Ovary (tissue), 7 donors: ENCODE measurements at regions not wholly inside any gene's neighbourhood (a gene's known extent, or its start where the extent isn't known, plus 50 kb on each side); places are given as distances from the start of the nearest gene placed in this dataset.

ENCODE experiments used
- DNase-seq, 5 donors: peaks; one replicate each; pipeline ENCODE4 v3.0.0-alpha.2; 2019 to 2020
- H3K27ac ChIP-seq, 2 donors: fragments of 200-600 bp; one replicate each; pipeline versions ENCODE4 v1.5.1 to v1.8.0; 2019 to 2022
- H3K27me3 ChIP-seq: fragments of 200-600 bp; one replicate; pipeline ENCODE4 v1.8.0; 2022
- H3K36me3 ChIP-seq: fragments of 200-600 bp; sonication (generic); one replicate; pipeline ENCODE4 v1.5.1; 2019
- H3K4me1 ChIP-seq: one replicate; pipeline ENCODE4 v1.8.1; 2013; ENCODE audit warnings: mild to moderate bottlenecking, moderate library complexity; ENCODE audit not compliant: insufficient read depth
- H3K4me3 ChIP-seq: fragments of 200-600 bp; sonication (generic); one replicate; pipeline ENCODE4 v1.5.1; 2017
- H3K9me3 ChIP-seq, 2 donors: fragments of 200-600 bp in 1 of 2; sonication (generic) in 1 of 2; one replicate each; pipeline versions ENCODE4 v1.5.1 to v1.8.1; 2013 to 2019; ENCODE audit warnings: mild to moderate bottlenecking in 1 of 2, moderate library complexity in 1 of 2
- CTCF ChIP-seq, 3 donors: fragments of 450-650 bp in 2 of 3; fragments of 200-600 bp in 1 of 3; IDR thresholded peaks; one replicate each; pipeline versions ENCODE4 v1.5.1 to v1.8.0; 2016 to 2022; ENCODE audit warnings: antibody characterized with exemption in 3 of 3, mild to moderate bottlenecking in 1 of 3
- EP300 ChIP-seq: sonication (generic); formaldehyde crosslinking; IDR thresholded peaks from one replicate; pipeline ENCODE4 v1.6.1; 2017; ENCODE audit warnings: antibody characterized with exemption
- POLR2A ChIP-seq: fragments of 450-650 bp; IDR thresholded peaks from one replicate; pipeline ENCODE4 v1.6.1; 2017; ENCODE audit warnings: antibody characterized with exemption, mild to moderate bottlenecking, moderate library complexity
- WGBS, 3 donors: extraction: QIAGEN DNeasy Blood & Tissue Kit in 1 of 3; methylation state at CpG; one replicate each; pipeline versions ENCODE4 v1.1.5 to v1.1.7; 2013 to 2017; 5-methylcytosine and 5-hydroxymethylcytosine counted together
- intact Hi-C, 4 donors: fragments of 100-400 bp; cut with DNase I; formaldehyde crosslinking; loops; one replicate each; pipeline versions ENCODE4 v1.11.0 to v1.15.1; 2022 to 2023
- donor health status: DM: no; HTN: no; CAD: no; lungs with moderate emphysema.
- donor health status: DM: no; HTN: no; CAD: no.
- donor health status: Bipolar disorder and iron deficiency.
- donor health status: DM: no; HTN: no; CAD: no.
- donor health status: DM: yes; HTN: yes; CAD: no.

GRCh38 chr7:85554236-85555178 is 367.7 kb upstream of the SEMA3D start:
- Histone ChIP-seq H3K27ac (no peak overlapping the region), H3K9me3 (no peaks in the 10 kb centered on the region), H3K4me3 (no peak overlapping the region), H3K4me1 (no peaks in the 10 kb centered on the region), H3K36me3 (no peaks in the 10 kb centered on the region), H3K27me3 (no peaks in the 10 kb centered on the region)
- peak in 1 of 3 donors; percentile 54 for TF ChIP-seq CTCF (IDR thresholded peaks at IDR 0.05)
- no peak for TF ChIP-seq EP300
- peak in 1 of 5 donors; percentile 18 for DNase-seq
- intact Hi-C loops = loop anchor here in 1 of 4 donors (5.0 kb wide), 1 partner anchor 512 kb away; no protein-coding TSS in a partner anchor
- WGBS, 3 donors = 58 to 64% (median 59%) methylated on average over 5 of the region's 5 CpGs

- intact Hi-C loops = no loop called here
- no peak for TF ChIP-seq POLR2A
- no peak for TF ChIP-seq EP300
- no peak for TF ChIP-seq CTCF (IDR thresholded peaks at IDR 0.05)
- no peaks in the 10 kb centered on the region for H3K36me3 ChIP-seq
- WGBS, 3 donors = 48 to 67% (median 56%) methylated on average over 3 of the region's 3 CpGs
- no peak overlapping the region for H3K27ac ChIP-seq
- no peak overlapping the region for H3K4me3 ChIP-seq
- no peaks in the 10 kb centered on the region for H3K9me3 ChIP-seq
- H3K27me3 ChIP-seq = no peaks in the 10 kb centered on the region
- DNase-seq = no peak
- no peaks in the 10 kb centered on the region for H3K4me1 ChIP-seq
Measured at GRCh38 chr7:85535974-85536729, 349.3 kb upstream of the SEMA3D start.

- Histone ChIP-seq H3K4me1 (no peaks in the 10 kb centered on the region), H3K36me3 (no peaks in the 10 kb centered on the region), H3K27me3 (no peaks in the 10 kb centered on the region), H3K4me3 (no peak overlapping the region), H3K9me3 (no peaks in the 10 kb centered on the region), H3K27ac (no peak overlapping the region)
- TF ChIP-seq EP300 = no peak
- TF ChIP-seq POLR2A = no peak
- no peak for TF ChIP-seq CTCF (IDR thresholded peaks at IDR 0.05)
- WGBS, 3 donors = 33 to 40% (median 38%) methylated on average over 4 of the region's 4 CpGs
- intact Hi-C loops = no loop called here
- no peak for DNase-seq
Measured at GRCh38 chr7:85529831-85530230, 343.0 kb upstream of the SEMA3D start.

- no peak overlapping the region for H3K27ac ChIP-seq
- no peaks in the 10 kb centered on the region for H3K36me3 ChIP-seq
- intact Hi-C loops = no loop called here
- 53 to 64% (median 57%) methylated on average over 3 of the region's 3 CpGs for WGBS, 3 donors
- TF ChIP-seq CTCF (IDR thresholded peaks at IDR 0.05) = no peak
- TF ChIP-seq EP300 = no peak
- TF ChIP-seq POLR2A = no peak
- H3K4me1 ChIP-seq = no peaks in the 10 kb centered on the region
- DNase-seq = no peak
- no peaks in the 10 kb centered on the region for H3K27me3 ChIP-seq
- H3K9me3 ChIP-seq = no peaks in the 10 kb centered on the region
- H3K4me3 ChIP-seq = no peak overlapping the region
Measured at GRCh38 chr7:85529201-85529600, 342.3 kb upstream of the SEMA3D start.
